C4-2B (cell line): ENCODE measurements at regions not wholly inside any gene's neighbourhood (a gene's known extent, or its start where the extent isn't known, plus 50 kb on each side); places are given as distances from the start of the nearest gene placed in this dataset.

Experiments used
- ZFX ChIP-seq: fragments of 450-650 bp; IDR thresholded peaks from 2 replicates; pipeline ENCODE4 v1.6.1; 2017
- TF ChIP-seq, protein P1 (sequence below): fragments of 450-650 bp; conservative IDR thresholded peaks from 2 replicates; pipeline ENCODE4 v1.5.1; 2017; ENCODE audit warnings: mild to moderate bottlenecking

DNA sequence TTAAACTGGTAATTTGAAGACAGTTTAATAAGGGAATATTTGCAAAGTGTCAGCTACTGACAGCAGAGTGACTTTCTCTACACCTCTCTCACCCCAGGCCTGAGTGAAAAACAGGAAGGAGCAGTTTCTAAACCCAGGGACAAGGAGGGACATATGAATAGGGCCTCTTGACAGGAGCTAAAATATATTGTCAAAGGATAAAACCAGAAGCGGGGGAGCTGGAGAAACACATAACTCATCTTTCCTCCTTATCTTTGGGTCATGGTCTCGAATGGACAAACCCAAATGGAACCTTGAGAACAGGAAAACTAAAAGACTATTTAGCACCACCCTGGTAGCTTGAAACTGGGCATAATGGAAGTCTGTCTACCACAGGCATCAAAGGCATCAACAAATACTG, 197.5 kb upstream of the FOXA2 start:
- TF ChIP-seq, protein P1, sequence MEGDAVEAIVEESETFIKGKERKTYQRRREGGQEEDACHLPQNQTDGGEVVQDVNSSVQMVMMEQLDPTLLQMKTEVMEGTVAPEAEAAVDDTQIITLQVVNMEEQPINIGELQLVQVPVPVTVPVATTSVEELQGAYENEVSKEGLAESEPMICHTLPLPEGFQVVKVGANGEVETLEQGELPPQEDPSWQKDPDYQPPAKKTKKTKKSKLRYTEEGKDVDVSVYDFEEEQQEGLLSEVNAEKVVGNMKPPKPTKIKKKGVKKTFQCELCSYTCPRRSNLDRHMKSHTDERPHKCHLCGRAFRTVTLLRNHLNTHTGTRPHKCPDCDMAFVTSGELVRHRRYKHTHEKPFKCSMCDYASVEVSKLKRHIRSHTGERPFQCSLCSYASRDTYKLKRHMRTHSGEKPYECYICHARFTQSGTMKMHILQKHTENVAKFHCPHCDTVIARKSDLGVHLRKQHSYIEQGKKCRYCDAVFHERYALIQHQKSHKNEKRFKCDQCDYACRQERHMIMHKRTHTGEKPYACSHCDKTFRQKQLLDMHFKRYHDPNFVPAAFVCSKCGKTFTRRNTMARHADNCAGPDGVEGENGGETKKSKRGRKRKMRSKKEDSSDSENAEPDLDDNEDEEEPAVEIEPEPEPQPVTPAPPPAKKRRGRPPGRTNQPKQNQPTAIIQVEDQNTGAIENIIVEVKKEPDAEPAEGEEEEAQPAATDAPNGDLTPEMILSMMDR = no peak
- no peak for TF ChIP-seq ZFX
